HG02642 (cell line): ENCODE measurements at regions not wholly inside any gene's neighbourhood (a gene's known extent, or its start where the extent isn't known, plus 50 kb on each side); places are given as distances from the start of the nearest gene placed in this dataset.
"Not testable (repeated sequence)": the region's sequence is repeated elsewhere in the genome, so short reads cannot be mapped to it uniquely, and the experiment has no call there.

Source experiments
- ATAC-seq: cut with Tn5 transposase; IDR thresholded peaks from one replicate; pipeline ENCODE4 v1.9.1; 2021; ENCODE audit warnings: mild to moderate bottlenecking; ENCODE audit not compliant: unreplicated experiment, poor library complexity

DNA sequence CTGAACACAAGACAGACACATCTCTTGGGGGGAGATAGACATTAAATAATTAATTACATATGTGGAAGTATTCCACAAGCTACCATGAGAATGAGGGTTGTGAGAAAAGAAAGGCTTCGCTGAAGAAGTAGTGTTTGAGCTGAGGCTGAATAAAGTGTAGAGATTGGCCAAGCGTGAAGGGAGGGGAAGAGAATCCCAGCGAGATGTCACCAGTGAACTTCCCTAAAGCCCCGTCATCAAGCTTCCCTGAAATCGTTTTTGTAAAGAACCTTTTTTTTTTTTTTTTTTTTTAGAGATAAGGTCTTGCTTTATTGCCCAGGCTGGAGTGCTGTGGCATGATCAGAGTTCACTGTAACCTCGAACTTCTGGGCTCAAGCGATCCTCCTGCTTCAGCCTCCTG, 235.2 kb downstream of the KCNRG start:
- ATAC-seq: no peak

DNA sequence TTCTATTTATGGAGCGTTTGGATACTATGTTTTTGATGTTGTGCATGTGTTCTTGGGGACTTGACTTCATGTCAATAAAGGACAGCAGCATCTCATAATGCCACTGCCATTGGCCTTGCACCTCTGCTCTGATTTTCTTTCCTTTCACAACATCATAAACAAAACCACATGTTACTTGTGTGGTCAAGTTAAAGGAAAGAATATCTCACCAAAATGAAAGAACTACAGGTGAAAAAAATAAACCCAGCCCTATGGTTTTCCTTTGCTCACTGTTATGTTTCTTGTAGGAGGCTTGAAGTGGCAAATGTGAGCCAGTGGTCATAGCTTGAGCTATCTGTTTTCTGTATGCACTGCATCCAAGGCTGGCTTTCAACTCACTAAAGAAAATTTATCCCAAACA, 240.4 kb downstream of the KCNRG start:
- no peak for ATAC-seq

DNA sequence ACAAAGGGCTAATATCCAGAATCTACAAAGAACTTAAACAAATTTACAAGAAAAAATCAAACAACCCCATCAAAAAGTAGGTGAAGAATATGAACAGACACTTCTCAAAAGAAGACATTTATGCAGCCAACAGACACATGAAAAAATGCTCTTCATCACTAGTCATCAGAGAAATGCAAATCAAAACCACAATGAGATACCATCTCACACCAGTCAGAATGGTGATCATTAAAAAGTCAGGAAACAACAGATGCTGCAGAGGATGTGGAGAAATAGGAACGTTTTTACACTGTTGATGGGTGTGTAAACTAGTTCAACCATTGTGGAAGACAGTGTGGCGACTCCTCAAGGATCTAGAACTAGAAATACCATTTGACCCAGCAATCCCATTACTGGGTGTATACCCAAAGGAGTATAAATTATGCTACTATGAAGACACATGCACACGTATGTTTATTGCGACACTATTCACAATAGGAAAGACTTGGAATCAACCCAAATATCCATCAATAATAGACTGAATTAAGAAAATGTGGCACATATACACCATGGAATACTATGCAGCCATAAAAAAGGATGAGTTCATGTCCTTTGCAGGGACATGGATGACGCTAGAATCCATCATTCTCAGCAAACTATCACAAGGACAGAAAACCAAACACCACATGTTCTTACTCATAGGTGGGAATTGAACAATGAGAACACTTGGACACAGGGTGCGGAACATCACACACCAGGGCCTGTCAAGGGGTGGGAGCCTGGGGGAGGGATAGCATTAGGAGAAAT, 241.5 kb downstream of the KCNRG start:
- ATAC-seq: not testable (repeated sequence)

DNA sequence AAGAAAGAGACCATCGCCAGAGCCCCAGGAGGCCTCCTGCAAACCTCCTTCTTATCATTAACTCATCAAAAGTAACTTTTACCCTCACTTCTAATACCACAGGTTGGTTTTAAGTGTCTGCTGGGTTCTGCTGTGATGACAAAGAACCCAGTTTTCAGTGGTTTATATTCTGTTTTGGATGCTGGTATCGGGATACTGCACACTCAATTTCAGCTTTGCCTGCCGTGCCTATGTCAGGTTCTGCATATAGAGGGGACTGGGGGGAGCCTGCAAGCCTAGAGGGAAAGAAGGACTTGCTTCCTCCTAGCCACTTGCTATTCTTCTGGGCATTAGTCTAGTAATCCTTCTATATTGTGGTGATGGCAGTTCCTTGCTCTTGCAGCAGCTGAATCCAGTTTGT, 242.4 kb downstream of the KCNRG start:
- no peak for ATAC-seq

DNA sequence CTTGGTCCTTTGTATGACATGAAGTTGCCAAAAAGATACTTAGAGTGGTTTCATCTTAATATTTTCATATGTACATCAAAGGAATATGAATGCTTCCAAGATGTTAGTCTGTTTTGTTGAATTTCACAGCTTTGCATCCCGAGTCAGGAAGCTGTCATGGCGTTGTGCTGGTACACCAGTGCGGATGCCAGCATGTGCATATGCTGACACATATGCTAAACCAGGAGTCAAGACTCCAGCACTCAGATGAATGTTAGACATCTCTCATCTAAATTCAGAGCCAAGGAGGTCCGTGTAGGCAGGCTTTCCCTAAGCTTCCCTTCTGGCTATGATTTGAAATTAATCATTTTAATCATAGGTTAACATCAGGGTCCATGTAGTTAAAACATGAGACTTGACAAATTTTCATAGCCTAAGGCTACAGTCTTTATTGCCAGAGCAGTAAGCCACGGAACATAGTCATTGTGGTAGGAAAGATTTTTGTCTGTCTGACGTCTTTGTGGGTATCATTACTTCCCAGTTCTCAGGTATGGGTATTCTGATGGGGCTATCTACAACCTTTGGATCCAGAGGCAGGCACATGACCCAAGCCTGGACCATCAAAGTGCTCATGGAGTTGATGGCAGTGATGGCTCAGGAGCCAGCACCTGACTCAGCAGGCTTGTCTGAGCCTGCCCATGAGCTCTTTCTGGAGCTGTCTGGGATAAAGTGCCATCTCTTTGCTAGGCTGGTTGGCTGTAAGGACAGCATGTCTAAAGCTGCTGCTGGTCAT, 246.1 kb downstream of the KCNRG start:
- ATAC-seq: no peak

DNA sequence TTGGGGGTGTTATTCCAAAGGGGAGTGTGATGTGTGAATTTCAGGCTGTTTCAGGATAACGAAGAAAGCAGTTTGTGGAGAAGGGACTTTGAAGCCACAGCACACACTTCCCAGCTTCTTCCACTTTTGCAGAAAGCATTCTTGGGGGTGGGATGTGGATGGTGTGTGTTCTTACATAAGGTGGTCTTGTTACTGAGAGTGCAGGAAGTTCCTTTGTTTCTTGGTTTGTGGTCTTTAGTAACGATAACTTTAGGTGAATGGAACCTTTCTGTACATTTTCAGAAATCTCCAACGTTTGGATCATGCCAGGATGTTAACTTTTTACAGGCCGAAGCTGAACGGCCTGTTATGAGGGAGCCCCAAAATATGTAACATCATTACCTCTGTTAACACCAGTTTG, 251.8 kb downstream of the KCNRG start:
- ATAC-seq: no peak

DNA sequence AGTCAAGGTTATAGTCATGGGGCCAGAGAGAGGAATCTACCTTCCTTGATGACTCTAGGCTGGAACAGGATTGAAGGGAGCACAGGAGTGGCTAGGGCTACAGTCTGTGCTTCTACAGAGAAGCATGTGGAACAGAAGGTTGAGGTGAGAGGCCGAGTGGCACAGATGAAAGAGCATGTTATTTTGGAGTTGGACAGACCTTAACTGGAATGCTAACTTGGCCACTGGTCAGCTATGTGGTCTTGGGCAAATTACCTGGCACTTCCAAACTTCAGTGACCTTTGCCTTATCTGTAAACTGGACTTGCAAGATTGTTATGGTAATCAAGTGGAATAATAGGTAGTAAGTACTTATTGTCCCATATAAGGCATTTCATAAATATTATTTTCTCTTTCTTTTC, 252.7 kb downstream of the KCNRG start:
- ATAC-seq: no peak

DNA sequence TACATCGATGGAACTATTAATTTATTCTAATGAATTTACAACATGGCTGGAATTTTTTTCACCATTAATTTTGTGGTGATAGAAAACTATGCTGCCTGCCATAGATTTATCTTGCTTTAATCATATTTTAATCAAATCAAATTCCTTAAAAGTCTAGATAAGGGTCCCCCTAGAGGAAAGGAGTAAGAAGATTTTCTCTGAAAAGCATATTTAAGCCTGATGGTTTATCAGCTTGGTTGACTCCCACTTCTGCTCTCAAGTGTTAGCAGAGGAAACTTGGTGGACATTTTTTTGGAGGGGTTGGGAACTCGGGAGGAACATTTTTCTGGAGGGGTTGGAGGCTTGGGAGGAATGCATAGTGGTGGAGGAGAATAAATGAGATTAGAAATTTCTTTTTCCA, 253.3 kb downstream of the KCNRG start:
- ATAC-seq: no peak

DNA sequence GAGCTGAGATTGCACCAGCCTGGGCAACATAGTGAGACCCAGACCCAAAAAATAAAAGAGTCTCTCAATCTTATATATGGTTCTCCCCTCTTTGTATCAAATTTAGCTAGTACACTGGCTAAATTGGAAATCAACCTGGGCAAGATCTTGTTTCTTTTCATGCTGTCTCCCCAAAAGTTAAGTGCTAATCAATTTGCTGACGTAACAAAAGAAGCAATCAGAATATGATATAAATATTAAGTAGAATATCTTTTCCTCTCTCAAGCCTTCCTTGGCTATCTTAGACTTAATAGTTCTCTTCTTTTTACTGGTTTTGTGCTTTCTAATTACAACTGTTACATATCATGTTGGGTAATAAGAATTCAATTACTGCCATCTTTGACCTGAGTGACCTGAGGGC, 258.9 kb downstream of the KCNRG start:
- ATAC-seq: no peak

DNA sequence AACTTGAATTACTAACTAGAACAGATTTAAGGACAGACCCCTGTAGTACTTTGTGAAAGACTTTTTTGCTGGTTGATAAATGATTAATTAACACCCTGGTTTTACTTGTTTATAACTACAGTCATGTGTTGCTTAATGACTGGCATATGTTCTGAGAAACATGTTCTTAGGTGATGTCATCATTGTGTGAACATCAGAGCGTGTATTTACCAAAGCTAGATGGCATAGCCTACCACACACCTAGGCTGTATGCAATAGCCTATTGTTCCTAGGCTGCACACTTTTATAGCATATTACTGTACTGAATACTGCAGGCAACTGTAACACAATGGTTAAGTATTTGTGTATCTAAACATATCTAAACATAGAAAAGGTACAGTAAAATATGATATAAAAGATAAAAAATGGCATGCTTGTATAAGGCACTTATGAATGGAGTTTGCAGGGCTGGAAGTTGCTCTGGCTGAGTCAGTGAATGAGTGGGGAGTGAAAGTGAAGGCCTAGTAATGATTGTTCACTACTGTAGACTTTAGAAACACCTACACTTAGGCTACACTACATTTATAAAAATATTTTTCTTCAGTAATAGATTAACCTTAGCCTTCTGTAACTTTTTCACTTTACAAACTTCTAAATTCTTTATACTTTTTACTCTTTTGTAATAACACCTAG, 260.3 kb downstream of the KCNRG start:
- no peak for ATAC-seq

DNA sequence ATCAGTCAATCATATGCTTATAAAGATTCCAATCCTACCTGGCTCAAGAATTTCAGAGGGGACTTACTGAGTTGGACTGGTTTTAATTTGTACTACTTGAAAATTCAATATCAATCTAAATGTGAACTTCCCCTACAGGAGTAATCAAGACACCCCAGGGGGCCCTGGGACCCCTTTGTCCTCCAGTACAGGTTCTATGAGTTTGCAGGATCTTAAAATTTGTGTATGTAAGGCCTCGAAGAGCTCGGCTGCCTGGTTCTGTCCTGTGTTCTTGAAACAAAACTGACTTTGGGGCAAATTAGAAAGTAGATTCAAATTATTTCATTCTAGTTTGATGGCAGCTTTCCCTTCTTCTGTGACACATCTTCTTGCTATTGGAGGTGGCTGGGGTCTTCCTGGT, 261.3 kb downstream of the KCNRG start:
- ATAC-seq: no peak

DNA sequence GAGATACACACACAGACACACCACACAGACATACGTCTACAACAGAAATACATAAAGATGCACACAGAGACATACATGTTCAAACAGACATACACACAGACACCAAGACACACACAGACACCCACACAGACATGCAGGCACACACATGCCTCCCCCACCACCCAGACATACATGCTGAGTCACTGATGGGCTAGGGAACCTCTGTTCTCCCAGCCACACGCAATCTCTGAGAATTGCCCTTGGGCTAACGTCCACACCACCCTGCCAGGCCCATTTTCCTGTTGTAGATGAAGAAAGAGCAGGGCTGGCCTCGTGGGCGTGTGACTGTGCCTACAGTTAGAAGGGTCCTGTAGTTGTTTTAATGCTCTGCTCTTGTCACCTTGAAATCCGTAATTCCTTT, 261.9 kb downstream of the KCNRG start:
- ATAC-seq: no peak

DNA sequence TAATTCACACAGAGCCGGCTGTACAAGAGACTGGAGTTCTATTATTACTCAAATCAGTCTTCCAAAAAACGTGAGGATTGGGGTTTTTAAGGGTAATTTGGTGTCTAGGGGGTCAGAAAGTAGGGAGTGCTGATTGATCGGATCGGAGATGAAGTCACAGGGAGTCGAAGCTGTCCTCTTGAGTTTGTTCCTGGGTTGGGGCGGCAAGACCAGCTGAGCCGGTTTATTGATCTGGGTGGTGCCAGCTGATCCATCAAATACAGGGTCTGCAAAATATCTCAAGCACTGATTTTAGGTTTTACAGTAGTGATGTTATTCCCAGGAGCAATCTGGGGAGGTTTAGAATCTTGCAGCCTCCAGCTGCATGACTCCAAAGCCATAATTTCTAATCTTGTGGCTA, 262.7 kb downstream of the KCNRG start:
- ATAC-seq: no peak

DNA sequence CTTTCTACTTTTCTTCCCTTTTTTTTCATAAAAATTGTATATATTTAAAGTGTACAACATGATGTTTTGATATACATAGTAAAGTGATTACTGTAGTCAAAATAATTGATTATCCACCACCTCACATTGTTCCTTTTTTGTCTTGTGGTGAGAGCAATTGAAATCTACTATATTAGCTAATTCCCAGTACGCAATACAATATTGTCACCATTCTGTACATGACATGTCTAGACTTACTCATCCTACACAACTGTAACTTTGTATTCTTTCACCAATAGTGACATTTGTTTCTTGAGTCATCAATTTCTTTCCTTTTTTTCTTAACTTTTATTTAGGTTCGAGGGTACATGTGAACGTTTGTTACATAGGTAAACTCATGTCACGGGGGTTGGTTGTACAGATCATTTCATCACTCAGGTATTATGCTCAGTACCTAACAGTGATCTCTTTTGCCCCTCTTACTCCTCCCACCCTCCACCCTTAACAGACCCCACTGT, 265.2 kb downstream of the KCNRG start:
- no peak for ATAC-seq

DNA sequence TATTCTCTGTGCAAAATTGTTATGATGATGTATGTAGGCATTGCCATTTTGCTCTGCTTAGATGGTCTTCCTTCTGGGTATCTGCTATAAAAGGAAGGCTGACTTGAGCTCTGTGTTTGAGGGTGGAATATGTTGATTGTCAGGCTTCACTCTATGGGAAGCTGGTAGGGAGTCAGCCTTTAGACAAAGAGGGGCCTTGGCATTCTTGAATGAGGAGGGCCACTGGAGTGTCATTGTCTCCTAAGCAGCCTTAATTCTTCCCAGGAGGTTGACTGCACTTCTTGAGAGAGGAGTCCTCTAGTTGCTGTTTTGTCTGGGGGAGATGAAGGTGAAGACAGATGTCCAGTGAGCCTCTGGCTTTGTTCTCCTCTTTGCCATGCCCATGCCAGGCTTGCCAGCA, 266.8 kb downstream of the KCNRG start:
- no peak for ATAC-seq

DNA sequence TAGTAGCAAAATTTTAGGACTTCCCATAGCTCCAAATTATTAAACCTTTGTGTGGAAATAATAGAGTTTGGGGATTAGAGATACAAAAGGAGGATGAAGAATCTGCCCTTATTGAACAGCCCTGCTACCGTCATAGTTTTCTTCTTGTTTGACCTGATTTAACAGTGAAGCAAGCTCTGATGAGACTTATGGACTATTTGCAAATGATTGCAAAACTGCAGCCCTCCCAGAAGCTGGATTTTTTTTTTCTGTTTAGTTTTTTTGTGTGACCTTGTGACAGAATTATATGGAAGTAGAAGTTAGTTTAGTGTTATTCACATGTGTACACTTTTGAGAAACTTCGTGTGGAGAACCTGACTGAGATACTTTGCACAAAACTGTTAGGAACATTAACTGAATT, 267.8 kb downstream of the KCNRG start:
- ATAC-seq: no peak

DNA sequence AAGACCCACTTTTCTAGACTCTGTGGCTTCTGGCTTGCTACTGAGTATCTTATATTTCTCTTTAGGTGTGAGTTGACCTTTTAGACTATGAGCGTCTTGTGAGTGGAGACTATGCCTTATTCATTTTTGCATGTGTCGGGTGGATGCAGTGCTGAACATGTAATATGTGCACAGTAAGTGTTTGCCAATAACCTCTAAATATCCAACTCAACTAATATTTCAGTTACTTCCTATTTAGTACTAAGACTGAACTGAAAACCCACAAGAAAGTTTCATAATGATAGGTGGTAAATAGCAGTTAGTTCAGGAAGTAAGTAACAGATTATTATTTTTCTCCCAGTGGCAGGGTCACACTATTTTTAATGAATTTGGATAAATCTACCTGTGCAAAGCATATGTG, 269.3 kb downstream of the KCNRG start:
- ATAC-seq: peak; percentile 65

DNA sequence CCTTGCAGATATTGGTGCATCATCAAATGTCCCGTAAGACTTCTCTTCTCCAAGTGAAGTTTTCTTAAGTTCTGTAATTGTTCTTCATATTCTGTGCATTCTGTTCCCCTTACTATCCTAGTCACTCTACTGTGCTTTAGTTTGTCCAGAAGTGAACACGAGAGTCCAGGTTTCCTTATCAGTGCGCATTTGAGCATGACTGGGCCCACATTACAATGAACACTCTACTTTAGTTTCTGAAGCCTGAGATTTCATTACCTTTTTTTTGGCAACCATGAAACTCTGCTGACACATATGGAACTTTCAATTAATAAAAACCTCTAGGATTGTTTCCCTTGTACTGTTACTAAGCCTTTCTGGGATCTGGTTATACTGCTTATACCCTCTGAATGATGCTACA, 270.0 kb downstream of the KCNRG start:
- ATAC-seq: no peak

DNA sequence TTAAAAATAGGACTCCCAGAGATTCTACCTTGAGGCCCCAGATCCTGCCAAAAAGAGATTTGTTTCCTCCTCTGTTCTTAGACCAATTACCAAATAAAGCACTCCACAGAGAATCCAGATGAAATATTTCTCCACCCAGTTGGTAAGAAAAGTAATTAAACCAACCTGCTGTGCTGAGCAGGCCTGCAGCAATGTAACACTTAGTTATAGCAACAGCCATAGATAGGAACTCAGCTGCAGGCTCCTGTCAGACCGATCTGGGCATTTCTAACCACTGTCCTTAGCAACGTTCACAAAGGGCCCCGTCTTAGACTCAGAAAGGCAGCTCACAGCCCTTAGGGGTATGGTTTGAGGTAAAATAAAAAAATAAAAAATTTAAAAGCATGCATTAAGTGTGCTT, 271.1 kb downstream of the KCNRG start:
- no peak for ATAC-seq

DNA sequence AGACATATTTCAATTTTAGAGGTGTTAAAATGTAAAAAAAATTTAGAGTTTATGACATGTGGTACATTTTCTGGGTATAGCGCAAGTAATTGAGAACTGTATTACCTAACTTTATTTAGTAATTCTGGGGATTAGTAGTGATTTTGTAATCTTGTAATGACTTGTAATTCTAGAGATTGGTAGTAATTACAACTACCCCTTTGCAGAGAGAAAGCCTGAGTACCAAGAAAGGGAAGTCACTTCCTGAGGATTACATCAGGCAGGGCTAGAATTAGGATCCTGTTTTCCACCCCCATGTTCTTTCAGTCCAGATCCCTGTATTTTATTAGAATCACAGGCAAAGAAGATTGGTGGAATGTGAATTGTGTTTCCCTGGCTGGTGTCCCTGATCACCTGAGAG, 274.9 kb downstream of the KCNRG start:
- no peak for ATAC-seq

DNA sequence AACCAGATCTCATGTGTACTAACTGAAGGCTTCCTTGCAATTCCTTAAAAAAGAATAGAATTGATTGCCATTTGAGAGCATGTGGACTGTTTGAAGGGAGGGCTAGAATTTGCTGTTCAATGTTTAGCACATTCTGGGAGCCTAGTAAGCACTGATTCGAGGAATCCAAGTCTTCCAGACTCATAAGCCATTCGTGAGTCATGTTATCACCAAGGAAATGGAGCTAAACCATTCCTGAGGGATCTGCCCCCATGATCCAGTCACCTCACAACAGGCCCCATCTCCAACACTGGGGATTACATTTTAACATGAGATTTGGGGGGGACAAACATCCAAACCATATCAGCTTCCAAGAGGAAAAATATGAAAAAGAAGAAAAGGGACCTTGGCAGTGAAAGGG, 276.4 kb downstream of the KCNRG start:
- ATAC-seq: no peak
